HG03565 (cell line): ENCODE measurements at regions not wholly inside any gene's neighbourhood (a gene's known extent, or its start where the extent isn't known, plus 50 kb on each side); places are given as distances from the start of the nearest gene placed in this dataset.
"Not testable (repeated sequence)": the region's sequence is repeated elsewhere in the genome, so short reads cannot be mapped to it uniquely, and the experiment has no call there.

Source experiments
- ATAC-seq: cut with Tn5 transposase; IDR thresholded peaks from one replicate; pipeline ENCODE4 v1.9.1; 2021; ENCODE audit warnings: mild to moderate bottlenecking, moderate library complexity; ENCODE audit not compliant: unreplicated experiment

- ATAC-seq = not testable (repeated sequence)
These were observed 175.2 kb upstream of the PLGLB1 start for GRCh38 chr2:87196720-87197388.

- not testable (repeated sequence) for ATAC-seq
These were observed 176.8 kb upstream of the PLGLB1 start for GRCh38 chr2:87198422-87198821.

GRCh38 chr2:87199228-87199627, 177.6 kb upstream of the PLGLB1 start:
- ATAC-seq = not testable (repeated sequence)

GRCh38 chr2:87204569-87205147, 183.0 kb upstream of the PLGLB1 start:
- not testable (repeated sequence) for ATAC-seq

GRCh38 chr2:87212938-87213337, 191.3 kb upstream of the PLGLB1 start:
- not testable (repeated sequence) for ATAC-seq

GRCh38 chr2:87217005-87217404, 195.4 kb upstream of the PLGLB1 start:
- not testable (repeated sequence) for ATAC-seq

GRCh38 chr2:87217741-87218410, 196.2 kb upstream of the PLGLB1 start:
- not testable (repeated sequence) for ATAC-seq

- not testable (repeated sequence) for ATAC-seq
These were observed 199.0 kb upstream of the PLGLB1 start for GRCh38 chr2:87220651-87221050.

- not testable (repeated sequence) for ATAC-seq
These were observed 200.5 kb upstream of the PLGLB1 start for GRCh38 chr2:87222131-87222530.

GRCh38 chr2:87223873-87224272, 202.2 kb upstream of the PLGLB1 start:
- not testable (repeated sequence) for ATAC-seq

- ATAC-seq = not testable (repeated sequence)
These were observed 207.5 kb upstream of the PLGLB1 start for GRCh38 chr2:87229091-87229689.

- ATAC-seq = not testable (repeated sequence)
These were observed 208.3 kb upstream of the PLGLB1 start for GRCh38 chr2:87229964-87230363.

GRCh38 chr2:87235333-87235981, 213.8 kb upstream of the PLGLB1 start:
- ATAC-seq = not testable (repeated sequence)

GRCh38 chr2:87237570-87238336, 216.1 kb upstream of the PLGLB1 start:
- ATAC-seq = not testable (repeated sequence)

- ATAC-seq = not testable (repeated sequence)
These were observed 218.0 kb upstream of the PLGLB1 start for GRCh38 chr2:87239558-87240215.

GRCh38 chr2:87246066-87246717, 224.5 kb upstream of the PLGLB1 start:
- ATAC-seq = not testable (repeated sequence)

GRCh38 chr2:87252046-87252445, 230.4 kb upstream of the PLGLB1 start:
- ATAC-seq = not testable (repeated sequence)

- ATAC-seq = not testable (repeated sequence)
These were observed 232.9 kb upstream of the PLGLB1 start for GRCh38 chr2:87254562-87254961.

GRCh38 chr2:87255410-87255809, 233.8 kb upstream of the PLGLB1 start:
- ATAC-seq = not testable (repeated sequence)
